ENCODE measurements at regions not wholly inside any gene's neighbourhood (a gene's known extent, or its start where the extent isn't known, plus 50 kb on each side); places are given as distances from the start of the nearest gene placed in this dataset.

GRCh38 chr10:130474591-130474990, 338.4 kb downstream of the GLRX3 start:
- no peaks in the 10 kb centered on the region for H3K36me3 ChIP-seq (ENCODE audit: control insufficient read depth in 4 of 4, insufficient read depth in 4 of 4, low read length in 4 of 4)
- no peak for ATAC-seq (ENCODE audit: insufficient read depth, low FRiP score)
- H3K9me3 ChIP-seq (ENCODE audit: control insufficient read depth in 4 of 4, insufficient read depth in 3 of 4, low read length in 3 of 4), result peaks cover 0 to 7% (median 0%) of the 10 kb centered on the region in 4 donors
- H3K27ac ChIP-seq (ENCODE audit: low read depth in 1 of 2, low read length in 1 of 2), result no peak overlapping the region
- no peak for DNase-seq
- H3K27me3 ChIP-seq (ENCODE audit: control insufficient read depth in 3 of 3, insufficient read depth in 3 of 3, low read length in 2 of 3), result peaks cover 0 to 3% (median 0%) of the 10 kb centered on the region in 3 donors
- TF ChIP-seq CTCF (IDR thresholded peaks at IDR 0.05; ENCODE audit: control extremely low read depth, extremely low read depth), result no peak
- peaks cover 0 to 5% (median 0%) of the 10 kb centered on the region in 5 donors for H3K4me1 ChIP-seq (ENCODE audit: control insufficient read depth in 5 of 5, insufficient read depth in 5 of 5, low read length in 5 of 5)
- WGBS, 2 donors, result 73 to 75% methylated on average over 9 of the region's 9 CpGs
- no peak overlapping the region for H3K4me3 ChIP-seq
- H3K9ac ChIP-seq (ENCODE audit: insufficient read depth in 1 of 2, low read length in 2 of 2), result no peak overlapping the region

GRCh38 chr10:130477360-130477759, 341.2 kb downstream of the GLRX3 start:
- DNase-seq, result no peak
- WGBS, 2 donors, result 57 to 62% methylated on average over 5 of the region's 5 CpGs

GRCh38 chr10:130479146-130479545, 343.0 kb downstream of the GLRX3 start:
- Histone ChIP-seq H3K9me3 (ENCODE audit: control insufficient read depth in 4 of 4, insufficient read depth in 3 of 4, low read length in 3 of 4) (peaks cover 0 to 4% (median 0%) of the 10 kb centered on the region in 4 donors), H3K27ac (ENCODE audit: low read depth in 1 of 2, low read length in 1 of 2) (no peak overlapping the region), H3K9ac (ENCODE audit: insufficient read depth in 1 of 2, low read length in 2 of 2) (no peak overlapping the region), H3K4me3 (no peak overlapping the region), H3K36me3 (ENCODE audit: control insufficient read depth in 4 of 4, insufficient read depth in 4 of 4, low read length in 4 of 4) (no peaks in the 10 kb centered on the region), H3K4me1 (ENCODE audit: control insufficient read depth in 5 of 5, insufficient read depth in 5 of 5, low read length in 5 of 5) (peaks cover 0 to 5% (median 0%) of the 10 kb centered on the region in 5 donors), H3K27me3 (ENCODE audit: control insufficient read depth in 3 of 3, insufficient read depth in 3 of 3, low read length in 2 of 3) (peaks cover 0 to 3% (median 2%) of the 10 kb centered on the region in 3 donors)
- ATAC-seq (ENCODE audit: insufficient read depth, low FRiP score) (no peak), DNase-seq (no peak)
- no peak for TF ChIP-seq CTCF (IDR thresholded peaks at IDR 0.05; ENCODE audit: control extremely low read depth, extremely low read depth)
- 78 to 81% methylated on average over 7 of the region's 7 CpGs for WGBS, 2 donors

More at GRCh38 chr10:130477360-130477759, 341.2 kb downstream of the GLRX3 start:
- H3K9me3 ChIP-seq (ENCODE audit: control insufficient read depth in 4 of 4, insufficient read depth in 3 of 4, low read length in 3 of 4), result peaks cover 0 to 3% (median 0%) of the 10 kb centered on the region in 4 donors
- no peak overlapping the region for H3K4me3 ChIP-seq
- no peak overlapping the region for H3K9ac ChIP-seq (ENCODE audit: insufficient read depth in 1 of 2, low read length in 2 of 2)
- no peak for TF ChIP-seq CTCF (IDR thresholded peaks at IDR 0.05; ENCODE audit: control extremely low read depth, extremely low read depth)
- peaks cover 0 to 5% (median 0%) of the 10 kb centered on the region in 5 donors for H3K4me1 ChIP-seq (ENCODE audit: control insufficient read depth in 5 of 5, insufficient read depth in 5 of 5, low read length in 5 of 5)
- H3K27ac ChIP-seq (ENCODE audit: low read depth in 1 of 2, low read length in 1 of 2), result no peak overlapping the region
- ATAC-seq (ENCODE audit: insufficient read depth, low FRiP score), result no peak
- no peaks in the 10 kb centered on the region for H3K36me3 ChIP-seq (ENCODE audit: control insufficient read depth in 4 of 4, insufficient read depth in 4 of 4, low read length in 4 of 4)
- peaks cover 0 to 3% (median 0%) of the 10 kb centered on the region in 3 donors for H3K27me3 ChIP-seq (ENCODE audit: control insufficient read depth in 3 of 3, insufficient read depth in 3 of 3, low read length in 2 of 3)

- Histone ChIP-seq H3K9ac (ENCODE audit: insufficient read depth in 1 of 2, low read length in 2 of 2) (no peak overlapping the region), H3K4me1 (ENCODE audit: control insufficient read depth in 5 of 5, insufficient read depth in 5 of 5, low read length in 5 of 5) (peaks cover 0 to 5% (median 0%) of the 10 kb centered on the region in 5 donors), H3K4me3 (no peak overlapping the region), H3K9me3 (ENCODE audit: control insufficient read depth in 4 of 4, insufficient read depth in 3 of 4, low read length in 3 of 4) (peaks cover 0 to 4% (median 0%) of the 10 kb centered on the region in 4 donors), H3K27me3 (ENCODE audit: control insufficient read depth in 3 of 3, insufficient read depth in 3 of 3, low read length in 2 of 3) (peaks cover 0 to 3% (median 2%) of the 10 kb centered on the region in 3 donors), H3K36me3 (ENCODE audit: control insufficient read depth in 4 of 4, insufficient read depth in 4 of 4, low read length in 4 of 4) (no peaks in the 10 kb centered on the region), H3K27ac (ENCODE audit: low read depth in 1 of 2, low read length in 1 of 2) (no peak overlapping the region)
- ATAC-seq (ENCODE audit: insufficient read depth, low FRiP score) (no peak), DNase-seq (no peak)
- 81 to 86% methylated on average over 8 of the region's 8 CpGs for WGBS, 2 donors
- no peak for TF ChIP-seq CTCF (IDR thresholded peaks at IDR 0.05; ENCODE audit: control extremely low read depth, extremely low read depth)
These were observed 343.7 kb downstream of the GLRX3 start for GRCh38 chr10:130479926-130480325.
